CD4-positive, CD25-positive, alpha-beta regulatory T cell (primary cell): ENCODE measurements at regions not wholly inside any gene's neighbourhood (a gene's known extent, or its start where the extent isn't known, plus 50 kb on each side); places are given as distances from the start of the nearest gene placed in this dataset.
"Not testable (repeated sequence)": the region's sequence is repeated elsewhere in the genome, so short reads cannot be mapped to it uniquely, and the experiment has no call there.

Experiments used
- ATAC-seq, 2 donors: fragments of 150-1000 bp; cut with Tn5 transposase; one replicate each; pipeline ENCODE4 v1.10.0; 2021; ENCODE audit warnings: low read depth in 2 of 2, moderate number of reproducible peaks in 2 of 2, moderate library complexity in 1 of 2
- DNase-seq, 3 donors: peaks; one replicate each; pipeline versions ENCODE4 v3.0.0 to v3.0.0-alpha.2; 2012 to 2022; ENCODE audit warnings: mixed read lengths in 1 of 3
- H3K27ac ChIP-seq: one replicate; pipeline ENCODE4 v1.7.0; 2013; ENCODE audit warnings: mild to moderate bottlenecking, low read length; ENCODE audit not compliant: insufficient read depth, poor library complexity, severe bottlenecking
- H3K27me3 ChIP-seq: one replicate; pipeline ENCODE4 v1.7.0; 2013; ENCODE audit warnings: low read length; ENCODE audit not compliant: control insufficient read depth, insufficient read depth
- H3K36me3 ChIP-seq: one replicate; pipeline ENCODE4 v1.7.0; 2013; ENCODE audit warnings: mild to moderate bottlenecking, low read length, moderate library complexity; ENCODE audit not compliant: control insufficient read depth, insufficient read depth
- H3K4me1 ChIP-seq: 2 replicates; pipeline ENCODE4 v1.7.0; 2013; ENCODE audit warnings: mild to moderate bottlenecking, low read length; ENCODE audit not compliant: insufficient read depth, control insufficient read depth, poor library complexity, severe bottlenecking
- H3K4me3 ChIP-seq: one replicate; pipeline ENCODE4 v1.7.0; 2013; ENCODE audit warnings: low read depth, mild to moderate bottlenecking, low read length, moderate library complexity
- H3K9me3 ChIP-seq, 2 experiments: 1 replicate in 1 of 2; 2 replicates in 1 of 2; pipeline ENCODE4 v1.7.0; 2013; ENCODE audit warnings: low read length in 2 of 2, mild to moderate bottlenecking in 1 of 2, moderate library complexity in 1 of 2; ENCODE audit not compliant: control insufficient read depth in 2 of 2
- H3K27ac Mint-ChIP-seq, 3 donors: one replicate each; pipeline ENCODE4 v1.8.0; 2020 to 2022; ENCODE audit warnings: mild to moderate bottlenecking in 3 of 3, mixed read lengths in 3 of 3, moderate library complexity in 2 of 3
- H3K27me3 Mint-ChIP-seq: one replicate; pipeline ENCODE4 v1.8.0; 2022; ENCODE audit warnings: mild to moderate bottlenecking, mixed read lengths
- H3K36me3 Mint-ChIP-seq: one replicate; pipeline ENCODE4 v1.8.0; 2020; ENCODE audit warnings: mixed read lengths
- H3K4me1 Mint-ChIP-seq, 4 donors: one replicate each; pipeline ENCODE4 v1.8.0; 2020 to 2022; ENCODE audit warnings: mixed read lengths in 4 of 4, mild to moderate bottlenecking in 1 of 4
- H3K4me3 Mint-ChIP-seq, 4 donors: one replicate each; pipeline ENCODE4 v1.8.0; 2020 to 2022; ENCODE audit warnings: mild to moderate bottlenecking in 4 of 4, mixed read lengths in 4 of 4, moderate library complexity in 3 of 4
- H3K9me3 Mint-ChIP-seq, 7 donors: one replicate each; pipeline ENCODE4 v1.8.0; 2020 to 2022; ENCODE audit warnings: mixed read lengths in 7 of 7, mild to moderate bottlenecking in 3 of 7, moderate library complexity in 2 of 7

- Mint-ChIP-seq H3K36me3 (peaks cover 18% of the 10 kb centered on the region), H3K9me3 (peaks cover 0 to 28% (median 13%) of the 10 kb centered on the region in 7 donors)
- H3K27ac ChIP-seq, H3K27me3 Mint-ChIP-seq, H3K36me3 ChIP-seq, H3K4me3 ChIP-seq, ATAC-seq, H3K4me1 ChIP-seq, H3K27ac Mint-ChIP-seq, H3K4me3 Mint-ChIP-seq, H3K4me1 Mint-ChIP-seq, H3K27me3 ChIP-seq, H3K9me3 ChIP-seq, DNase-seq: not testable (repeated sequence)
Observed at GRCh38 chr6:2317498-2317897, 72.1 kb upstream of the GMDS start.

- Histone ChIP-seq H3K4me1 (no peaks in the 10 kb centered on the region), H3K27me3 (no peaks in the 10 kb centered on the region), H3K4me3 (no peak overlapping the region), H3K9me3 (peaks cover 0 to 4% of the 10 kb centered on the region in 2 experiments), H3K36me3 (no peaks in the 10 kb centered on the region), H3K27ac (no peak overlapping the region)
- ATAC-seq (no peak), DNase-seq (no peak)
- Mint-ChIP-seq H3K4me3 (no peak overlapping the region), H3K4me1 (peaks cover 0 to 4% (median 0%) of the 10 kb centered on the region in 4 donors), H3K27me3 (no peaks in the 10 kb centered on the region), H3K9me3 (peaks cover 0 to 21% (median 8%) of the 10 kb centered on the region in 7 donors), H3K36me3 (peaks cover 9% of the 10 kb centered on the region), H3K27ac (peak overlapping the region in 1 of 3 donors; percentile 21)
Observed at GRCh38 chr6:2314641-2315040, 69.2 kb upstream of the GMDS start.

- Mint-ChIP-seq H3K27me3 (no peaks in the 10 kb centered on the region), H3K4me1 (peaks cover 0 to 1% (median 0%) of the 10 kb centered on the region in 4 donors), H3K4me3 (no peak overlapping the region), H3K27ac (no peak overlapping the region), H3K9me3 (peaks cover 0 to 7% (median 5%) of the 10 kb centered on the region in 7 donors), H3K36me3 (peaks cover 1% of the 10 kb centered on the region)
- H3K27ac ChIP-seq = no peak overlapping the region
- no peak overlapping the region for H3K4me3 ChIP-seq
- no peaks in the 10 kb centered on the region for H3K4me1 ChIP-seq
- peaks cover 0 to 4% of the 10 kb centered on the region in 2 experiments for H3K9me3 ChIP-seq
- no peak for DNase-seq
- H3K36me3 ChIP-seq = no peaks in the 10 kb centered on the region
- no peaks in the 10 kb centered on the region for H3K27me3 ChIP-seq
- no peak for ATAC-seq
Observed at GRCh38 chr6:2310042-2310441, 64.6 kb upstream of the GMDS start.

- Histone ChIP-seq H3K36me3 (no peaks in the 10 kb centered on the region), H3K9me3 (peaks cover 0 to 12% of the 10 kb centered on the region in 2 experiments), H3K27me3 (no peaks in the 10 kb centered on the region), H3K4me3 (no peak overlapping the region), H3K27ac (no peak overlapping the region), H3K4me1 (no peaks in the 10 kb centered on the region)
- no peaks in the 10 kb centered on the region for H3K27me3 Mint-ChIP-seq
- H3K36me3 Mint-ChIP-seq = peaks cover 3% of the 10 kb centered on the region
- no peak overlapping the region for H3K4me3 Mint-ChIP-seq
- no peak for ATAC-seq
- peaks cover 0 to 13% (median 6%) of the 10 kb centered on the region in 7 donors for H3K9me3 Mint-ChIP-seq
- H3K27ac Mint-ChIP-seq = no peak overlapping the region
- no peak for DNase-seq
- H3K4me1 Mint-ChIP-seq = peaks cover 0 to 4% (median 0%) of the 10 kb centered on the region in 4 donors
Observed at GRCh38 chr6:2309122-2309521, 63.7 kb upstream of the GMDS start.

- ATAC-seq = no peak
- Mint-ChIP-seq H3K36me3 (peaks cover 3% of the 10 kb centered on the region), H3K4me1 (peaks cover 0 to 4% (median 0%) of the 10 kb centered on the region in 4 donors), H3K27me3 (no peaks in the 10 kb centered on the region), H3K27ac (no peak overlapping the region), H3K4me3 (no peak overlapping the region), H3K9me3 (peaks cover 0 to 18% (median 6%) of the 10 kb centered on the region in 7 donors)
- no peak overlapping the region for H3K4me3 ChIP-seq
- H3K36me3 ChIP-seq = no peaks in the 10 kb centered on the region
- peaks cover 3 to 14% of the 10 kb centered on the region in 2 experiments for H3K9me3 ChIP-seq
- no peaks in the 10 kb centered on the region for H3K4me1 ChIP-seq
- H3K27me3 ChIP-seq = no peaks in the 10 kb centered on the region
- no peak overlapping the region for H3K27ac ChIP-seq
- no peak for DNase-seq
Observed at GRCh38 chr6:2307799-2308198, 62.4 kb upstream of the GMDS start.

- H3K4me1 Mint-ChIP-seq = peaks cover 0 to 4% (median 0%) of the 10 kb centered on the region in 4 donors
- peaks cover 8% of the 10 kb centered on the region for H3K36me3 Mint-ChIP-seq
- no peaks in the 10 kb centered on the region for H3K27me3 Mint-ChIP-seq
- H3K9me3 Mint-ChIP-seq = peaks cover 0 to 34% (median 10%) of the 10 kb centered on the region in 7 donors
- DNase-seq (no peak), ATAC-seq (no peak)
- Histone ChIP-seq H3K4me3 (no peak overlapping the region), H3K27ac (no peak overlapping the region), H3K9me3 (peaks cover 3 to 14% of the 10 kb centered on the region in 2 experiments), H3K36me3 (no peaks in the 10 kb centered on the region), H3K27me3 (no peaks in the 10 kb centered on the region), H3K4me1 (no peaks in the 10 kb centered on the region)
- H3K27ac Mint-ChIP-seq = no peak overlapping the region
- H3K4me3 Mint-ChIP-seq = no peak overlapping the region
Observed at GRCh38 chr6:2305951-2306350, 60.5 kb upstream of the GMDS start.

- not testable (repeated sequence) for H3K4me1 Mint-ChIP-seq
- H3K9me3 Mint-ChIP-seq = peaks cover 0 to 66% (median 19%) of the 10 kb centered on the region in 7 donors
- H3K9me3 ChIP-seq = peaks cover 6 to 32% of the 10 kb centered on the region in 2 experiments
Observed at GRCh38 chr6:2302482-2302881, 57.1 kb upstream of the GMDS start.

GRCh38 chr6:2296781-2297180, 51.4 kb upstream of the GMDS start:
- H3K4me3 Mint-ChIP-seq = no peak overlapping the region
- peaks cover 0 to 74% (median 22%) of the 10 kb centered on the region in 7 donors for H3K9me3 Mint-ChIP-seq
- peaks cover 25 to 51% of the 10 kb centered on the region in 2 experiments for H3K9me3 ChIP-seq

More at GRCh38 chr6:2302482-2302881, 57.1 kb upstream of the GMDS start:
- not testable (repeated sequence) for ATAC-seq, H3K27ac ChIP-seq, H3K27me3 Mint-ChIP-seq, H3K4me1 ChIP-seq, H3K4me3 ChIP-seq, H3K27me3 ChIP-seq, H3K4me3 Mint-ChIP-seq, H3K27ac Mint-ChIP-seq, DNase-seq, H3K36me3 ChIP-seq
- peaks cover 16% of the 10 kb centered on the region for H3K36me3 Mint-ChIP-seq

More at GRCh38 chr6:2296781-2297180, 51.4 kb upstream of the GMDS start:
- H3K27ac Mint-ChIP-seq = no peak overlapping the region
- H3K4me1 ChIP-seq = no peaks in the 10 kb centered on the region
- no peak for ATAC-seq
- H3K27me3 Mint-ChIP-seq = no peaks in the 10 kb centered on the region
- H3K27ac ChIP-seq = no peak overlapping the region
- H3K27me3 ChIP-seq = no peaks in the 10 kb centered on the region
- no peaks in the 10 kb centered on the region for H3K4me1 Mint-ChIP-seq
- H3K36me3 Mint-ChIP-seq = peaks cover 20% of the 10 kb centered on the region
- no peak overlapping the region for H3K4me3 ChIP-seq
- H3K36me3 ChIP-seq = no peaks in the 10 kb centered on the region
- DNase-seq = no peak
